Endothelial cell of umbilical vein (primary cell): ENCODE measurements at regions not wholly inside any gene's neighbourhood (a gene's known extent, or its start where the extent isn't known, plus 50 kb on each side); places are given as distances from the start of the nearest gene placed in this dataset.

Source experiments
- BruUV-seq: library from RNA; stranded (reverse); fragments of 400-500 nt; replicated peaks from 2 replicates; lab custom pipeline; 2021; lab: Mats Ljungman, UMichigan
- CTCF ChIA-PET: fragments of 300-600, 350-600 bp; sonication (Branson Sonifier 250); formaldehyde crosslinking; loops from one replicate; lab custom pipeline; 2021; ENCODE audit warnings: antibody characterized with exemption, inconsistent platforms; lab: Charles Lee
- POLR2A ChIA-PET: fragments of 300-600, 350-600 bp; sonication (Branson Sonifier 250); formaldehyde crosslinking; loops from one replicate; lab custom pipeline; 2021; ENCODE audit warnings: antibody characterized with exemption, inconsistent platforms; lab: Charles Lee
- DNase-seq: peaks from one replicate; pipeline ENCODE4 v3.0.0-alpha.2; 2011; ENCODE audit warnings: low read depth, low spot score
- FAIRE-seq: peaks from 2 replicates; lab custom pipeline; 2011; peaks lifted over from hg19 to GRCh38; lab: Jason Lieb, UNC
- H2AFZ ChIP-seq: 2 replicates; pipeline ENCODE4 v1.6.0; 2012; ENCODE audit warnings: low read depth, low read length, control low read depth, inconsistent platforms
- H3K27ac ChIP-seq: 2 replicates; pipeline ENCODE4 v1.5.1; 2011; ENCODE audit warnings: low read depth, mild to moderate bottlenecking, control low read depth, low read length, moderate library complexity; ENCODE audit not compliant: insufficient read depth
- H3K27me3 ChIP-seq, 2 experiments: 2 replicates each; pipeline versions ENCODE4 v1.6.0 to v1.6.1; 2011; ENCODE audit warnings: low read length in 2 of 2, mixed read lengths in 1 of 2; ENCODE audit not compliant: control insufficient read depth in 2 of 2, insufficient read depth in 2 of 2
- H3K36me3 ChIP-seq, 2 experiments: 2 replicates in 1 of 2; 3 replicates in 1 of 2; pipeline ENCODE4 v1.5.1; 2011; ENCODE audit warnings: low read length in 2 of 2, mild to moderate bottlenecking in 1 of 2, moderate library complexity in 1 of 2; ENCODE audit not compliant: control insufficient read depth in 2 of 2, insufficient read depth in 2 of 2; ENCODE audit errors: extremely low read depth in 1 of 2
- H3K4me1 ChIP-seq: 3 replicates; pipeline ENCODE4 v1.5.1; 2011; ENCODE audit warnings: mild to moderate bottlenecking, low read length; ENCODE audit not compliant: control insufficient read depth, insufficient read depth; ENCODE audit errors: extremely low read depth
- H3K4me2 ChIP-seq: 2 replicates; pipeline ENCODE4 v1.6.1; 2011; ENCODE audit warnings: low read length, control low read depth, mixed read lengths; ENCODE audit not compliant: insufficient read depth
- H3K4me3 ChIP-seq, 3 experiments: fragments of 200-600 bp in 1 of 3; sonication (generic), shearing (Covaris generic) in 1 of 3; replicated peaks in 1 of 3; 2 replicates each; pipeline ENCODE4 v1.5.1; 2011 to 2016; ENCODE audit warnings: control low read depth in 3 of 3, low read length in 3 of 3, mild to moderate bottlenecking in 2 of 3, inconsistent platforms in 1 of 3, low read depth in 1 of 3, moderate library complexity in 1 of 3; ENCODE audit not compliant: insufficient read depth in 1 of 3
- H3K79me2 ChIP-seq: 2 replicates; pipeline ENCODE4 v1.6.0; 2012; ENCODE audit warnings: low read length, inconsistent platforms; ENCODE audit not compliant: control insufficient read depth, insufficient read depth
- H3K9ac ChIP-seq: replicated peaks from 2 replicates; pipeline ENCODE3; 2011; ENCODE audit warnings: low read length, control low read depth; ENCODE audit not compliant: insufficient read depth; ENCODE audit errors: extremely low read depth
- H3K9me1 ChIP-seq: replicated peaks from 3 replicates; pipeline ENCODE4 v1.6.0; 2011; ENCODE audit warnings: mild to moderate bottlenecking, low read length; ENCODE audit not compliant: control insufficient read depth, insufficient read depth; ENCODE audit errors: extremely low read depth
- H3K9me3 ChIP-seq: replicated peaks from 2 replicates; pipeline ENCODE4 v1.5.1; 2012; ENCODE audit warnings: low read length, inconsistent platforms; ENCODE audit not compliant: control insufficient read depth, insufficient read depth
- H4K20me1 ChIP-seq: replicated peaks from 2 replicates; pipeline ENCODE3; 2011; ENCODE audit warnings: mild to moderate bottlenecking, low read length; ENCODE audit not compliant: control insufficient read depth, insufficient read depth; ENCODE audit errors: extremely low read depth
- EZH2 ChIP-seq: IDR thresholded peaks from 2 replicates; pipeline ENCODE4 v1.6.1; 2012; ENCODE audit warnings: borderline replicate concordance, low read depth, mild to moderate bottlenecking, moderate library complexity, low read length, inconsistent platforms; ENCODE audit not compliant: severe bottlenecking
- FOS ChIP-seq: IDR thresholded peaks from 2 replicates; pipeline ENCODE4 v1.6.1; 2011; ENCODE audit warnings: mild to moderate bottlenecking, low read length, moderate library complexity, borderline replicate concordance; ENCODE audit not compliant: insufficient read depth
- GATA2 ChIP-seq: IDR thresholded peaks from 2 replicates; pipeline ENCODE4 v1.7.0; 2011; ENCODE audit warnings: low read depth, mild to moderate bottlenecking, moderate library complexity, mixed read lengths, low read length; ENCODE audit not compliant: insufficient read length, insufficient read depth
- JUN ChIP-seq: IDR thresholded peaks from 2 replicates; pipeline ENCODE4 v1.6.1; 2011; ENCODE audit warnings: borderline replicate concordance, low read depth; ENCODE audit not compliant: insufficient read length, insufficient read depth
- MYC ChIP-seq: IDR thresholded peaks from one replicate; pipeline ENCODE4 v1.6.1; 2011; ENCODE audit warnings: mild to moderate bottlenecking, low read depth, low read length
- POLR2A ChIP-seq: IDR thresholded peaks from 2 replicates; pipeline ENCODE4 v1.6.1; 2012; ENCODE audit warnings: low read depth, mild to moderate bottlenecking, control low read depth, low read length
- POLR2AphosphoS5 ChIP-seq: IDR thresholded peaks from 2 replicates; pipeline ENCODE4 v1.6.1; 2012; ENCODE audit warnings: low read depth, mild to moderate bottlenecking, control low read depth, low read length, moderate library complexity; ENCODE audit not compliant: insufficient read depth
- dilution Hi-C: fragments of 300-500 bp; cut with MboI; formaldehyde crosslinking; loops from one replicate; pipeline ENCODE4 v1.15.0; 2019; ENCODE audit warnings: low sequenced_read_pairs; ENCODE audit not compliant: extremely low pct_ligation_motif_present
- intact Hi-C: fragments of 100-400 bp; cut with micrococcal nuclease; formaldehyde crosslinking; loops from one replicate; pipeline ENCODE4 v1.10.0; 2022
- TF ChIP-seq, protein P1 (sequence below): IDR thresholded peaks from 2 replicates; pipeline ENCODE4 v1.6.1; 2011; ENCODE audit not compliant: insufficient read depth, insufficient read length
- TF ChIP-seq, protein P2 (sequence below), 2 donors: IDR thresholded peaks; 1 replicate in 1 of 2; 2 replicates in 1 of 2; pipeline ENCODE4 v1.5.1; 2011; ENCODE audit warnings: low read length in 2 of 2, mild to moderate bottlenecking in 2 of 2, moderate library complexity in 2 of 2, control low read depth in 1 of 2, inconsistent platforms in 1 of 2, low read depth in 1 of 2; ENCODE audit not compliant: insufficient read depth in 1 of 2; ENCODE audit errors: extremely low read depth in 1 of 2

- FAIRE-seq, result no peak
- no peaks in the 10 kb centered on the region for H3K9me1 ChIP-seq
- no peak overlapping the region for H3K27ac ChIP-seq
- POLR2A ChIA-PET, result no interaction called here
- no peaks in the 10 kb centered on the region for H3K79me2 ChIP-seq
- no TSS peak for BruUV-seq
- no peaks in the 10 kb centered on the region for H4K20me1 ChIP-seq
- no peaks in the 10 kb centered on the region for H3K36me3 ChIP-seq
- no peak overlapping the region for H2AFZ ChIP-seq
- H3K4me2 ChIP-seq, result no peak overlapping the region
- H3K4me3 ChIP-seq, result no peak overlapping the region
- TF ChIP-seq, protein P1, sequence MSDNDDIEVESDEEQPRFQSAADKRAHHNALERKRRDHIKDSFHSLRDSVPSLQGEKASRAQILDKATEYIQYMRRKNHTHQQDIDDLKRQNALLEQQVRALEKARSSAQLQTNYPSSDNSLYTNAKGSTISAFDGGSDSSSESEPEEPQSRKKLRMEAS, result no peak
- CTCF ChIA-PET, result no interaction called here
- no peak for DNase-seq
- no peaks in the 10 kb centered on the region for H3K9me3 ChIP-seq
- no peaks in the 10 kb centered on the region for H3K27me3 ChIP-seq
- no peaks in the 10 kb centered on the region for H3K4me1 ChIP-seq
- intact Hi-C loops (no loop called here), dilution Hi-C loops (no loop called here)
- H3K9ac ChIP-seq, result no peak overlapping the region
Measured at GRCh38 chr1:219526074-219526473, 86.8 kb downstream of the ZC3H11B start.

DNA sequence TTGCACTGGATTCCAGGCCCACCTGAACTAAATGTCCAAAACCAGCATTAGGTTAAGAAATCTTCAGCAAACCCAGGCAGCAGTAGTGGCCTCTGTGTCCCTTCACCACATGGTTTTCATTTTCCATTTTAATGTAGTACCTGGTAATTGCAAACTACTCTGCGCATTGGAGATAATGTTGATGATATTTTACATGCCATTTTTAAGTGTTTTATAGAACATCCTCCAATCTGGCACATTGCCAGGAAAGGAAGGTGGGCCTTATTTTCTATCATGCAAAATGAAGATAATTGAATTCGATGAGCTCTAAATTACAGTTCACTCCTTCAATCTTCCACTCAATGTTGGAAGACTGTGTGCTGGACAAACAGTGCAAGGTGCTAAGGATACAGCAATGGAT lies 89.5 kb downstream of the ZC3H11B start:
- no peak overlapping the region for H3K4me3 ChIP-seq
- ChIA-PET POLR2A (no interaction called here), CTCF (interaction anchor here (1.2 to 1.6 kb wide), 2 partner anchors 16 to 42 kb away, joined by 3 to 5 read pairs; no protein-coding TSS in a partner anchor)
- H4K20me1 ChIP-seq, result no peaks in the 10 kb centered on the region
- no peak overlapping the region for H3K4me2 ChIP-seq
- no peaks in the 10 kb centered on the region for H3K4me1 ChIP-seq
- no peaks in the 10 kb centered on the region for H3K36me3 ChIP-seq
- DNase-seq, result no peak
- no TSS peak for BruUV-seq
- no peaks in the 10 kb centered on the region for H3K27me3 ChIP-seq
- no peaks in the 10 kb centered on the region for H3K79me2 ChIP-seq
- H2AFZ ChIP-seq, result no peak overlapping the region
- dilution Hi-C loops (no loop called here), intact Hi-C loops (no loop called here)
- no peaks in the 10 kb centered on the region for H3K9me1 ChIP-seq
- TF ChIP-seq FOS, result no peak
- no peak for TF ChIP-seq POLR2AphosphoS5
- TF ChIP-seq, protein P1, result no peak
- TF ChIP-seq, protein P2, sequence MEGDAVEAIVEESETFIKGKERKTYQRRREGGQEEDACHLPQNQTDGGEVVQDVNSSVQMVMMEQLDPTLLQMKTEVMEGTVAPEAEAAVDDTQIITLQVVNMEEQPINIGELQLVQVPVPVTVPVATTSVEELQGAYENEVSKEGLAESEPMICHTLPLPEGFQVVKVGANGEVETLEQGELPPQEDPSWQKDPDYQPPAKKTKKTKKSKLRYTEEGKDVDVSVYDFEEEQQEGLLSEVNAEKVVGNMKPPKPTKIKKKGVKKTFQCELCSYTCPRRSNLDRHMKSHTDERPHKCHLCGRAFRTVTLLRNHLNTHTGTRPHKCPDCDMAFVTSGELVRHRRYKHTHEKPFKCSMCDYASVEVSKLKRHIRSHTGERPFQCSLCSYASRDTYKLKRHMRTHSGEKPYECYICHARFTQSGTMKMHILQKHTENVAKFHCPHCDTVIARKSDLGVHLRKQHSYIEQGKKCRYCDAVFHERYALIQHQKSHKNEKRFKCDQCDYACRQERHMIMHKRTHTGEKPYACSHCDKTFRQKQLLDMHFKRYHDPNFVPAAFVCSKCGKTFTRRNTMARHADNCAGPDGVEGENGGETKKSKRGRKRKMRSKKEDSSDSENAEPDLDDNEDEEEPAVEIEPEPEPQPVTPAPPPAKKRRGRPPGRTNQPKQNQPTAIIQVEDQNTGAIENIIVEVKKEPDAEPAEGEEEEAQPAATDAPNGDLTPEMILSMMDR (IDR thresholded peaks at IDR 0.05; ENCODE audit: extremely low read depth in 1 of 2, insufficient read depth in 1 of 2, low read depth in 1 of 2, low read length in 2 of 2), result no peak
- no peak for TF ChIP-seq JUN
- no peak for TF ChIP-seq GATA2
- TF ChIP-seq MYC, result no peak
- no peak for TF ChIP-seq EZH2
- TF ChIP-seq POLR2A, result no peak
- H3K9me3 ChIP-seq, result no peaks in the 10 kb centered on the region
- no peak for FAIRE-seq
- H3K27ac ChIP-seq, result no peak overlapping the region
- H3K9ac ChIP-seq, result no peak overlapping the region
